IMR-90 (cell line): ENCODE measurements at regions not wholly inside any gene's neighbourhood (a gene's known extent, or its start where the extent isn't known, plus 50 kb on each side); places are given as distances from the start of the nearest gene placed in this dataset.

Experiments
- ATAC-seq: fragments of 200-7000 bp; cut with Tn5 transposase; 2 replicates; pipeline ENCODE4 v1.9.1; 2020; ENCODE audit warnings: low read depth, mild to moderate bottlenecking, moderate library complexity
- BruUV-seq: library from RNA; stranded (reverse); fragments of 400-500 nt; replicated peaks from 2 replicates; lab custom pipeline; 2021; lab: Mats Ljungman, UMichigan
- CTCF ChIA-PET: fragments of 300-600 bp; formaldehyde crosslinking; extraction: SDS; loops from one replicate; lab custom pipeline; 2021; ENCODE audit warnings: antibody characterized with exemption; lab: Yijun Ruan, JAX
- POLR2A ChIA-PET: fragments of 300-600 bp; sonication (Branson Sonifier 250); formaldehyde crosslinking; loops from one replicate; lab custom pipeline; 2022; ENCODE audit warnings: antibody characterized with exemption; ENCODE audit not compliant: unreplicated experiment; lab: Charles Lee
- DNase-seq: peaks from one replicate; pipeline ENCODE4 v3.0.0; 2013
- H2AFZ ChIP-seq: replicated peaks from 2 replicates; pipeline ENCODE3; 2013; ENCODE audit warnings: low read length, mild to moderate bottlenecking; ENCODE audit not compliant: poor library complexity
- H2AK5ac ChIP-seq: 2 replicates; pipeline ENCODE4 v1.6.1; 2013; ENCODE audit warnings: low read depth, low read length, inconsistent platforms
- H2AK9ac ChIP-seq: replicated peaks from 2 replicates; pipeline ENCODE3; 2013; ENCODE audit warnings: mild to moderate bottlenecking, low read depth, low read length, moderate library complexity; ENCODE audit not compliant: poor library complexity
- H2BK120ac ChIP-seq: 2 replicates; pipeline ENCODE4 v1.6.1; 2013; ENCODE audit warnings: low read depth, low read length, inconsistent platforms
- H2BK15ac ChIP-seq: 3 replicates; pipeline ENCODE4 v1.6.1; 2013; ENCODE audit warnings: low read depth, low read length, inconsistent platforms
- H2BK20ac ChIP-seq: 2 replicates; pipeline ENCODE4 v1.6.1; 2013; ENCODE audit warnings: low read depth, mild to moderate bottlenecking, inconsistent platforms, low read length, moderate library complexity
- H2BK5ac ChIP-seq: 2 replicates; pipeline ENCODE4 v1.6.1; 2013; ENCODE audit warnings: mild to moderate bottlenecking, low read depth, low read length, inconsistent platforms; ENCODE audit not compliant: poor library complexity, severe bottlenecking
- H3K14ac ChIP-seq: replicated peaks from 2 replicates; pipeline ENCODE4 v1.6.1; 2013; ENCODE audit warnings: low read depth, low read length, inconsistent platforms
- H3K18ac ChIP-seq: 2 replicates; pipeline ENCODE4 v1.6.1; 2013; ENCODE audit warnings: low read depth, low read length, control low read depth
- H3K23ac ChIP-seq: 2 replicates; pipeline ENCODE4 v1.6.1; 2013; ENCODE audit warnings: low read depth, low read length, inconsistent platforms
- H3K27ac ChIP-seq: 2 replicates; pipeline ENCODE4 v1.5.1; 2013; ENCODE audit warnings: mild to moderate bottlenecking, control low read depth, low read length; ENCODE audit not compliant: insufficient read depth
- H3K27me3 ChIP-seq: 2 replicates; pipeline ENCODE4 v1.6.1; 2013; ENCODE audit warnings: low read length; ENCODE audit not compliant: control insufficient read depth, insufficient read depth
- H3K36me3 ChIP-seq: 2 replicates; pipeline ENCODE4 v1.6.1; 2013; ENCODE audit warnings: low read length, mixed read lengths; ENCODE audit not compliant: control insufficient read depth, insufficient read depth
- H3K4ac ChIP-seq: 2 replicates; pipeline ENCODE4 v1.6.1; 2013; ENCODE audit warnings: low read depth, low read length, inconsistent platforms
- H3K4me1 ChIP-seq: 2 replicates; pipeline ENCODE4 v1.6.1; 2013; ENCODE audit warnings: low read length, mixed read lengths; ENCODE audit not compliant: control insufficient read depth, insufficient read depth
- H3K4me2 ChIP-seq: 2 replicates; pipeline ENCODE4 v1.6.1; 2013; ENCODE audit warnings: low read depth, mild to moderate bottlenecking, control low read depth, low read length, moderate library complexity
- H3K4me3 ChIP-seq: 2 replicates; pipeline ENCODE4 v1.5.1; 2013; ENCODE audit warnings: low read depth, mild to moderate bottlenecking, control low read depth, low read length, moderate library complexity; ENCODE audit not compliant: insufficient read depth
- H3K56ac ChIP-seq: 2 replicates; pipeline ENCODE4 v1.6.1; 2013; ENCODE audit warnings: low read length, inconsistent platforms; ENCODE audit not compliant: insufficient read depth; ENCODE audit errors: extremely low read depth
- H3K79me1 ChIP-seq, 2 experiments: 2 replicates each; pipeline ENCODE4 v1.6.1; 2013; ENCODE audit warnings: low read length in 2 of 2, inconsistent platforms in 1 of 2, low read depth in 1 of 2
- H3K9ac ChIP-seq: 2 replicates; pipeline ENCODE4 v1.6.1; 2013; ENCODE audit warnings: low read depth, low read length, control low read depth
- H3K9me1 ChIP-seq: 2 replicates; pipeline ENCODE4 v1.6.1; 2013; ENCODE audit warnings: low read length, inconsistent platforms; ENCODE audit not compliant: insufficient read depth
- H3K9me3 ChIP-seq: 2 replicates; pipeline ENCODE4 v1.6.1; 2013; ENCODE audit warnings: low read length; ENCODE audit not compliant: control insufficient read depth, insufficient read depth
- H4K20me1 ChIP-seq: 2 replicates; pipeline ENCODE4 v1.6.1; 2013; ENCODE audit warnings: low read length, inconsistent platforms; ENCODE audit not compliant: insufficient read depth
- H4K5ac ChIP-seq: 2 replicates; pipeline ENCODE4 v1.6.1; 2013; ENCODE audit warnings: mild to moderate bottlenecking, low read depth, low read length, control low read depth
- H4K8ac ChIP-seq, 2 experiments: 2 replicates each; pipeline ENCODE4 v1.6.1; 2013; ENCODE audit warnings: low read depth in 2 of 2, low read length in 2 of 2, control low read depth in 1 of 2, inconsistent platforms in 1 of 2
- H4K91ac ChIP-seq: 2 replicates; pipeline ENCODE4 v1.6.1; 2013; ENCODE audit warnings: low read depth, low read length, inconsistent platforms; ENCODE audit not compliant: insufficient read depth
- NFE2L2 ChIP-seq: fragments of 150-350 bp; IDR thresholded peaks from 2 replicates; pipeline ENCODE4 v1.6.1; 2016; ENCODE audit warnings: low read depth, mild to moderate bottlenecking, low read length
- RFX5 ChIP-seq: IDR thresholded peaks from 2 replicates; pipeline ENCODE4 v1.8.0; 2012; ENCODE audit warnings: low read depth, mild to moderate bottlenecking, low read length, moderate library complexity
- WGBS, 2 experiments: methylation state at CpG; one replicate each; pipeline versions ENCODE4 v1.1.5 to v1.1.7; 2013; ENCODE audit warnings: missing lambda C conversion rate in 2 of 2; ENCODE audit not compliant: insufficient read length in 1 of 2; ENCODE audit errors: extremely low coverage in 2 of 2; 5-methylcytosine and 5-hydroxymethylcytosine counted together
- dilution Hi-C: fragments of 300-500 bp; cut with HindIII; formaldehyde crosslinking; loops from one replicate; pipeline ENCODE4 v1.14.3; 2018; ENCODE audit warnings: low sequenced_read_pairs; ENCODE audit not compliant: unreplicated experiment
- in situ Hi-C: fragments of 300-500 bp; cut with MboI; formaldehyde crosslinking; loops from 3 replicates; pipeline ENCODE4 v1.14.3; 2019; ENCODE audit warnings: low sequenced_read_pairs, inconsistent platforms, mixed read lengths
- intact Hi-C: fragments of 100-400 bp; cut with micrococcal nuclease; formaldehyde crosslinking; loops from 2 replicates; pipeline ENCODE4 v1.10.0; 2022
- TF ChIP-seq, protein P1 (sequence below): fragments of 150-350 bp; IDR thresholded peaks from 2 replicates; pipeline ENCODE4 v1.6.1; 2017; ENCODE audit warnings: mild to moderate bottlenecking, antibody characterized with exemption, low read length, low read depth
- TF ChIP-seq, protein P2 (sequence below): conservative IDR thresholded peaks from 2 replicates; pipeline ENCODE4 v1.5.1; 2012; ENCODE audit warnings: mild to moderate bottlenecking, low read depth, low read length, improper control_type of control experiment

DNA sequence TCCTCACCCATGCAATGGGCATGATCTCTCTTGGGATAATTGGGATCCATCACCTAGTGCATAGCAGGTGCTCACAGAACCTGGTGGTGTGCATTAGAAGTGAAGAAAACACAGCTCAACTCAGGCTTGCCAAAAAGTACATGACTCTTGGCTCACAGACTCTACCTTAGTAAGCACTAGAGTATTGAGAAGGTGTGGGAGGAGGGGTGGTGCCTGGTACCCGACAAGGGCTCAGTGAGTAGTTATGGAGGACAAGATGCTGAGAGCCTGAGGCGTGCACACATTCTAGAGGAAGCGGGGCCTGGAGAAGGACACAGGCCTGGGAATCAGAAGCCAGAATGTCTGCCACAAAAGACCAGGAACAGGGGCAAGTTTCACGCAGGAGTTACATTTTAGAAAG is 100.3 kb upstream of the GRIK3 start:
- dilution Hi-C loops (no loop called here), intact Hi-C loops (no loop called here), in situ Hi-C loops (no loop called here)
- H3K36me3 ChIP-seq = no peaks in the 10 kb centered on the region
- no peak overlapping the region for H3K14ac ChIP-seq
- H4K20me1 ChIP-seq = no peaks in the 10 kb centered on the region
- no peak overlapping the region for H2AFZ ChIP-seq
- CTCF ChIA-PET = no interaction called here
- H3K27ac ChIP-seq = no peak overlapping the region
- TF ChIP-seq RFX5 (no peak), NFE2L2 (no peak)
- TF ChIP-seq, protein P1, sequence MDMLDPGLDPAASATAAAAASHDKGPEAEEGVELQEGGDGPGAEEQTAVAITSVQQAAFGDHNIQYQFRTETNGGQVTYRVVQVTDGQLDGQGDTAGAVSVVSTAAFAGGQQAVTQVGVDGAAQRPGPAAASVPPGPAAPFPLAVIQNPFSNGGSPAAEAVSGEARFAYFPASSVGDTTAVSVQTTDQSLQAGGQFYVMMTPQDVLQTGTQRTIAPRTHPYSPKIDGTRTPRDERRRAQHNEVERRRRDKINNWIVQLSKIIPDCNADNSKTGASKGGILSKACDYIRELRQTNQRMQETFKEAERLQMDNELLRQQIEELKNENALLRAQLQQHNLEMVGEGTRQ = no peak
- TF ChIP-seq, protein P2, sequence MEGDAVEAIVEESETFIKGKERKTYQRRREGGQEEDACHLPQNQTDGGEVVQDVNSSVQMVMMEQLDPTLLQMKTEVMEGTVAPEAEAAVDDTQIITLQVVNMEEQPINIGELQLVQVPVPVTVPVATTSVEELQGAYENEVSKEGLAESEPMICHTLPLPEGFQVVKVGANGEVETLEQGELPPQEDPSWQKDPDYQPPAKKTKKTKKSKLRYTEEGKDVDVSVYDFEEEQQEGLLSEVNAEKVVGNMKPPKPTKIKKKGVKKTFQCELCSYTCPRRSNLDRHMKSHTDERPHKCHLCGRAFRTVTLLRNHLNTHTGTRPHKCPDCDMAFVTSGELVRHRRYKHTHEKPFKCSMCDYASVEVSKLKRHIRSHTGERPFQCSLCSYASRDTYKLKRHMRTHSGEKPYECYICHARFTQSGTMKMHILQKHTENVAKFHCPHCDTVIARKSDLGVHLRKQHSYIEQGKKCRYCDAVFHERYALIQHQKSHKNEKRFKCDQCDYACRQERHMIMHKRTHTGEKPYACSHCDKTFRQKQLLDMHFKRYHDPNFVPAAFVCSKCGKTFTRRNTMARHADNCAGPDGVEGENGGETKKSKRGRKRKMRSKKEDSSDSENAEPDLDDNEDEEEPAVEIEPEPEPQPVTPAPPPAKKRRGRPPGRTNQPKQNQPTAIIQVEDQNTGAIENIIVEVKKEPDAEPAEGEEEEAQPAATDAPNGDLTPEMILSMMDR = no peak
- no peak overlapping the region for H2BK120ac ChIP-seq
- no peaks in the 10 kb centered on the region for H3K79me1 ChIP-seq
- no peak overlapping the region for H2BK20ac ChIP-seq
- no peak overlapping the region for H3K4me2 ChIP-seq
- H3K18ac ChIP-seq = no peak overlapping the region
- H4K91ac ChIP-seq = no peak overlapping the region
- H4K5ac ChIP-seq = no peak overlapping the region
- H3K27me3 ChIP-seq = no peaks in the 10 kb centered on the region
- no peak overlapping the region for H3K4me3 ChIP-seq
- no peak overlapping the region for H3K23ac ChIP-seq
- H2AK5ac ChIP-seq = no peak overlapping the region
- no peak overlapping the region for H2BK15ac ChIP-seq
- no peaks in the 10 kb centered on the region; the same call in 1 of the 2 replicates for H3K9me3 ChIP-seq
- no TSS peak for BruUV-seq
- WGBS, 2 experiments = 20% methylated on average over 1 of the region's 4 CpGs; no CpG with 5 or more reads in 1 of the 2 experiments
- no peak overlapping the region for H4K8ac ChIP-seq
- no peak overlapping the region for H3K9ac ChIP-seq
- no peak for DNase-seq
- no peak overlapping the region for H2AK9ac ChIP-seq
- H3K9me1 ChIP-seq = no peaks in the 10 kb centered on the region
- H3K4ac ChIP-seq = no peak overlapping the region
- ATAC-seq = no peak
- no peak overlapping the region for H3K56ac ChIP-seq
- no peak overlapping the region for H2BK5ac ChIP-seq
- H3K4me1 ChIP-seq = no peaks in the 10 kb centered on the region
- POLR2A ChIA-PET = no interaction called here
